ENCODE measurements at regions not wholly inside any gene's neighbourhood (a gene's known extent, or its start where the extent isn't known, plus 50 kb on each side); places are given as distances from the start of the nearest gene placed in this dataset.

- H3K9me3 ChIP-seq = no peaks in the 10 kb centered on the region
- 69% methylated on average over 7 of the region's 7 CpGs for WGBS
- peaks cover 0 to 9% (median 6%) of the 10 kb centered on the region in 4 donors for H3K4me1 ChIP-seq
- no peak overlapping the region for H3K4me3 ChIP-seq
- H3K27ac ChIP-seq (replicated peaks in 1 of 4) = no peak overlapping the region
- no peaks in the 10 kb centered on the region for H3K27me3 ChIP-seq
- intact Hi-C loops (cut with DNase I) = no loop called here
- TF ChIP-seq EP300 (IDR thresholded peaks at IDR 0.05) (no peak), POLR2A (IDR thresholded peaks at IDR 0.05; ENCODE audit: low read depth) (no peak), POLR2AphosphoS5 (IDR thresholded peaks at IDR 0.05) (no peak)
- TF ChIP-seq, protein P1, sequence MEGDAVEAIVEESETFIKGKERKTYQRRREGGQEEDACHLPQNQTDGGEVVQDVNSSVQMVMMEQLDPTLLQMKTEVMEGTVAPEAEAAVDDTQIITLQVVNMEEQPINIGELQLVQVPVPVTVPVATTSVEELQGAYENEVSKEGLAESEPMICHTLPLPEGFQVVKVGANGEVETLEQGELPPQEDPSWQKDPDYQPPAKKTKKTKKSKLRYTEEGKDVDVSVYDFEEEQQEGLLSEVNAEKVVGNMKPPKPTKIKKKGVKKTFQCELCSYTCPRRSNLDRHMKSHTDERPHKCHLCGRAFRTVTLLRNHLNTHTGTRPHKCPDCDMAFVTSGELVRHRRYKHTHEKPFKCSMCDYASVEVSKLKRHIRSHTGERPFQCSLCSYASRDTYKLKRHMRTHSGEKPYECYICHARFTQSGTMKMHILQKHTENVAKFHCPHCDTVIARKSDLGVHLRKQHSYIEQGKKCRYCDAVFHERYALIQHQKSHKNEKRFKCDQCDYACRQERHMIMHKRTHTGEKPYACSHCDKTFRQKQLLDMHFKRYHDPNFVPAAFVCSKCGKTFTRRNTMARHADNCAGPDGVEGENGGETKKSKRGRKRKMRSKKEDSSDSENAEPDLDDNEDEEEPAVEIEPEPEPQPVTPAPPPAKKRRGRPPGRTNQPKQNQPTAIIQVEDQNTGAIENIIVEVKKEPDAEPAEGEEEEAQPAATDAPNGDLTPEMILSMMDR (IDR thresholded peaks at IDR 0.05) = no peak
- no peaks in the 10 kb centered on the region for H3K36me3 ChIP-seq
- DNase-seq (ENCODE audit: extremely low spot score) = peak; percentile 70
Observed at GRCh38 chr2:5479265-5479928, 212.8 kb upstream of the SOX11 start.

DNA sequence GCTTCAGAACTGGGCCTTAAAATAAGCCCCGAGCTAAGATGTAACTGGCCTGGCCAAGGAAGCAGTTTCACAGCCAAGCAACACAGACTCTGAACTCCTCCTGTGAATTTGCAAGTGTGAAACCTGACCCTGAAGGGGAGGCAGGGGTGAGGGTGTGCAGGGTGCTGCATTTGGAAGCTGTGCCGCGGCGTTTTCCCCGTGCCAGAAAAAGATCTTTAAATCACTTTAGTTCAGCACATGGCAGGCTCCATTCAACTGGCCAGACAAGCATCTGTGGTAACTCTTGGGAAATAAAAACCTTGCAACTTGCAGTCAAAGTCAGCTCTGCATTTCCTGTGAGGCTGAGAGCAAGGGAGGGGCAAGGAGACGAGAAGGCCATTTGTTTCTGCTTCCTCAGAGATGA, 209.3 kb upstream of the SOX11 start:
- TF ChIP-seq, protein P1 (IDR thresholded peaks at IDR 0.05) = no peak
- TF ChIP-seq EP300 (IDR thresholded peaks at IDR 0.05) (no peak), POLR2AphosphoS5 (IDR thresholded peaks at IDR 0.05) (no peak), POLR2A (IDR thresholded peaks at IDR 0.05; ENCODE audit: low read depth) (no peak)
- no peaks in the 10 kb centered on the region for H3K27me3 ChIP-seq
- intact Hi-C loops (cut with DNase I) = no loop called here
- WGBS = 10% methylated on average over 6 of the region's 6 CpGs
- H3K4me3 ChIP-seq = no peak overlapping the region
- no peak overlapping the region for H3K27ac ChIP-seq (replicated peaks in 1 of 4)
- no peak for DNase-seq (ENCODE audit: extremely low spot score)
- H3K36me3 ChIP-seq = no peaks in the 10 kb centered on the region
- no peaks in the 10 kb centered on the region for H3K9me3 ChIP-seq
- H3K4me1 ChIP-seq = peaks cover 0 to 9% (median 6%) of the 10 kb centered on the region in 4 donors

DNA sequence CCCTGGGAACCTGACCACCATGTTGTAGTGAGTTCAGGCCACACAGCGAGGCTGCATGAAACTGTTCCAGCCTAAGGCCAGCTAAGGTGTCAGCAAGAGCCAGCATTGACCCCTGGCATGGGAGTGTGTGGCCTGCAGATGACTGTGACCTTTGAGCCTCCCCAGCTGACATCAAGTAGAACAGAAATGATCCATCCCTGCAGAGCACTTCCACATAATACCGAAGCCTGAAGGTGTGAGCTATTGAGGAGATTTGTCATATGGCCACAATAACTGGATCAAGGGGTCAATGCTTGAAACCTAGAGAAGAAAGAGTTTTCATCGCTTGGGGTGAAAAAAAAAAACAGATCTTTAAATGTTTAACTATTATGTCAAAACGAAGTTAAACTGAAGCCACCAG, 207.3 kb upstream of the SOX11 start:
- Histone ChIP-seq H3K4me1 (peaks cover 0 to 9% (median 6%) of the 10 kb centered on the region in 4 donors), H3K9me3 (no peaks in the 10 kb centered on the region), H3K27ac (replicated peaks in 1 of 4) (no peak overlapping the region), H3K27me3 (no peaks in the 10 kb centered on the region), H3K4me3 (no peak overlapping the region), H3K36me3 (no peaks in the 10 kb centered on the region)
- 84% methylated on average over 4 of the region's 4 CpGs for WGBS
- intact Hi-C loops (cut with DNase I) = no loop called here
- TF ChIP-seq EP300 (IDR thresholded peaks at IDR 0.05) (no peak), POLR2A (IDR thresholded peaks at IDR 0.05; ENCODE audit: low read depth) (no peak), POLR2AphosphoS5 (IDR thresholded peaks at IDR 0.05) (no peak)
- TF ChIP-seq, protein P1 (IDR thresholded peaks at IDR 0.05) = no peak
- DNase-seq (ENCODE audit: extremely low spot score) = no peak

GRCh38 chr2:5491523-5491922, 200.7 kb upstream of the SOX11 start:
- WGBS = 77% methylated on average over 3 of the region's 3 CpGs
- Histone ChIP-seq H3K9me3 (no peaks in the 10 kb centered on the region), H3K27ac (replicated peaks in 1 of 4) (no peak overlapping the region), H3K36me3 (no peaks in the 10 kb centered on the region), H3K4me3 (no peak overlapping the region), H3K27me3 (no peaks in the 10 kb centered on the region), H3K4me1 (no peaks in the 10 kb centered on the region)
- intact Hi-C loops (cut with DNase I) = no loop called here
- TF ChIP-seq POLR2A (IDR thresholded peaks at IDR 0.05; ENCODE audit: low read depth) (no peak), EP300 (IDR thresholded peaks at IDR 0.05) (no peak)
- DNase-seq (ENCODE audit: extremely low spot score) = no peak

DNA sequence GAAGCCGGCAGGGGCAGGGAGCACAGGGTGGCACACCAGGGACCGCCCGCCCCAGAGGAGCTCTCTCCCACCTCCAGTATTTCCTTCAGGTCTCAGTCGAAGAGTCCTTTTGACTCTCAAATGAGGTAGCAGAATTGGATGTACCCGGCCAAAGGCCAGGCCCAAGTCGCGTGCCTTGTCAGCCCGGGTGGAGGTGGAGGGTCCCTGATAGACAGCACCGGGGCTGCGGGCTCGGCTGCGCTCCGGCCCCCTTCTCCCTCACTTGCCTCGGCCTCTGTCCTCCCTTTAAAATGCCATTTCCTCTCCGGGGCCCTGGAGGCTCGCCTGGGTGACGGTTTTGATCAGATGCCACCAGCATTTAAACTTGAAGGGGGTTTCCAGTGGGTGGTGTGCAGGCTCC, 198.9 kb upstream of the SOX11 start:
- no peaks in the 10 kb centered on the region for H3K4me1 ChIP-seq
- H3K27me3 ChIP-seq = no peaks in the 10 kb centered on the region
- no peak for DNase-seq (ENCODE audit: extremely low spot score)
- H3K36me3 ChIP-seq = no peaks in the 10 kb centered on the region
- no peak for TF ChIP-seq EP300 (IDR thresholded peaks at IDR 0.05)
- intact Hi-C loops (cut with DNase I) = no loop called here
- H3K9me3 ChIP-seq = no peaks in the 10 kb centered on the region
- no peak overlapping the region for H3K4me3 ChIP-seq
- WGBS = 84% methylated on average over 7 of the region's 17 CpGs
- no peak overlapping the region for H3K27ac ChIP-seq (replicated peaks in 1 of 4)

DNA sequence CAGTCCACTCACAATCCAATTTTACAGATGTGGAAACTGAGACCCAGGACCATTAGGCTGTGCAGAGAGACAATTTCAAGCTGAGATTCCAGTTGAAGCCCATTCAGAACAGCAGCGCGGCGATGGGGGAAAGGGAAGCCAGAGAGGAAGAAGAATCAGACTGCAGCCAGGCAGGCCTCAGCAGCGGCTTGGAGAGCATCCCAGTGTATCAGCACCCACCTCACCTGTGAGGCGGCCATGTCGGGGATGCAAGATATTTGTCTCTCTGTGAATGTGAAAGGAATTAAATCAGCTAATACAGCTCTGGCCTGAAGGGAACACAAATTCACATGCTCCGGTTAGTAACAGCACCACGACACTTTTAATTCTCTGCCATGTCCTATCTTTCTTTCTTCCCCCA, 198.0 kb upstream of the SOX11 start:
- WGBS = 91% methylated on average over 8 of the region's 8 CpGs
- Histone ChIP-seq H3K4me1 (no peaks in the 10 kb centered on the region), H3K4me3 (no peak overlapping the region), H3K9me3 (no peaks in the 10 kb centered on the region), H3K36me3 (no peaks in the 10 kb centered on the region), H3K27me3 (no peaks in the 10 kb centered on the region), H3K27ac (replicated peaks in 1 of 4) (no peak overlapping the region)
- intact Hi-C loops (cut with DNase I) = no loop called here
- TF ChIP-seq POLR2AphosphoS5 (IDR thresholded peaks at IDR 0.05) = no peak
- no peak for TF ChIP-seq POLR2A (IDR thresholded peaks at IDR 0.05; ENCODE audit: low read depth)
- TF ChIP-seq, protein P1 (IDR thresholded peaks at IDR 0.05) = no peak
- TF ChIP-seq EP300 (IDR thresholded peaks at IDR 0.05) = no peak
- DNase-seq (ENCODE audit: extremely low spot score) = no peak
